HEK293 (cell line): ENCODE measurements at regions not wholly inside any gene's neighbourhood (a gene's known extent, or its start where the extent isn't known, plus 50 kb on each side); places are given as distances from the start of the nearest gene placed in this dataset.

ENCODE experiments used
- ZBTB8A ChIP-seq: fragments of 450-650 bp; formaldehyde crosslinking; IDR thresholded peaks from 2 replicates; pipeline ENCODE4 v1.5.1; 2016; ENCODE audit warnings: missing biosample characterization, missing genetic modification characterization
- ZNF132 ChIP-seq: fragments of 450-650 bp; formaldehyde crosslinking; IDR thresholded peaks from 2 replicates; pipeline ENCODE4 v1.5.1; 2017; ENCODE audit warnings: missing biosample characterization, missing genetic modification characterization, borderline replicate concordance
- ZNF24 ChIP-seq: fragments of 450-650 bp; formaldehyde crosslinking; IDR thresholded peaks from 2 replicates; pipeline ENCODE4 v1.5.1; 2016; ENCODE audit warnings: missing biosample characterization, missing genetic modification characterization
- ZNF324 ChIP-seq: fragments of 450-650 bp; formaldehyde crosslinking; IDR thresholded peaks from 2 replicates; pipeline ENCODE4 v1.5.1; 2016; ENCODE audit warnings: missing biosample characterization, missing genetic modification characterization
- TF ChIP-seq, protein P1 (sequence below): fragments of 450-650 bp; formaldehyde crosslinking; IDR thresholded peaks from 2 replicates; pipeline ENCODE4 v1.5.1; 2017; ENCODE audit warnings: missing biosample characterization, mild to moderate bottlenecking, missing genetic modification characterization, moderate library complexity
- TF ChIP-seq, protein P2 (sequence below): fragments of 450-650 bp; formaldehyde crosslinking; IDR thresholded peaks from 2 replicates; pipeline ENCODE4 v1.5.1; 2016; ENCODE audit warnings: missing biosample characterization, missing genetic modification characterization, borderline replicate concordance
- TF ChIP-seq, protein P3 (sequence below): fragments of 450-650 bp; formaldehyde crosslinking; IDR thresholded peaks from 2 replicates; pipeline ENCODE4 v1.5.1; 2016; ENCODE audit warnings: missing biosample characterization, missing genetic modification characterization

DNA sequence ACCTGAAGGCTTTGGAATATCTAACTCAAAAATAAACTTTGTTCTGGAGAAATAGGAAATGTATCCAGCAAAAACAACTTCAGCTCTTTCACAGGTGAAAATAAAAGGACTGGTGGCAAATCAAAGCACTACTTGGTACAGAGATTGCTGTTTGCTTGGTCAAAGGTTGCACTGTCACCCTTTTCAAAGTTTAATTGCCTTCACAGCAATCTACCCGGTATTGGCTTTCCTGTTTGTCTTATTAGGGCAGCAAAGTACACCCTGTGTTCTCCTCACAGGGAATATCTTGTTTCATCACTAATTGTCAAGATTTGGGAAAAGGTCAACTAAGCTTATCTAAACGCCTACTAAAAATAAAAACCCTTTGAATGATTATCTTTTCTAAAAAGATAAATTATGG is 214.1 kb upstream of the ADCY2 start:
- TF ChIP-seq ZNF24 (no peak), ZNF324 (tag by site-specific recombination) (no peak), ZNF132 (no peak), ZBTB8A (tag by site-specific recombination) (no peak)
- TF ChIP-seq, protein P1, sequence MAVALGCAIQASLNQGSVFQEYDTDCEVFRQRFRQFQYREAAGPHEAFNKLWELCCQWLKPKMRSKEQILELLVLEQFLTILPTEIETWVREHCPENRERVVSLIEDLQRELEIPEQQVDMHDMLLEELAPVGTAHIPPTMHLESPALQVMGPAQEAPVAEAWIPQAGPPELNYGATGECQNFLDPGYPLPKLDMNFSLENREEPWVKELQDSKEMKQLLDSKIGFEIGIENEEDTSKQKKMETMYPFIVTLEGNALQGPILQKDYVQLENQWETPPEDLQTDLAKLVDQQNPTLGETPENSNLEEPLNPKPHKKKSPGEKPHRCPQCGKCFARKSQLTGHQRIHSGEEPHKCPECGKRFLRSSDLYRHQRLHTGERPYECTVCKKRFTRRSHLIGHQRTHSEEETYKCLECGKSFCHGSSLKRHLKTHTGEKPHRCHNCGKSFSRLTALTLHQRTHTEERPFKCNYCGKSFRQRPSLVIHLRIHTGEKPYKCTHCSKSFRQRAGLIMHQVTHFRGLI (tag by site-specific recombination), result no peak
- TF ChIP-seq, protein P2, sequence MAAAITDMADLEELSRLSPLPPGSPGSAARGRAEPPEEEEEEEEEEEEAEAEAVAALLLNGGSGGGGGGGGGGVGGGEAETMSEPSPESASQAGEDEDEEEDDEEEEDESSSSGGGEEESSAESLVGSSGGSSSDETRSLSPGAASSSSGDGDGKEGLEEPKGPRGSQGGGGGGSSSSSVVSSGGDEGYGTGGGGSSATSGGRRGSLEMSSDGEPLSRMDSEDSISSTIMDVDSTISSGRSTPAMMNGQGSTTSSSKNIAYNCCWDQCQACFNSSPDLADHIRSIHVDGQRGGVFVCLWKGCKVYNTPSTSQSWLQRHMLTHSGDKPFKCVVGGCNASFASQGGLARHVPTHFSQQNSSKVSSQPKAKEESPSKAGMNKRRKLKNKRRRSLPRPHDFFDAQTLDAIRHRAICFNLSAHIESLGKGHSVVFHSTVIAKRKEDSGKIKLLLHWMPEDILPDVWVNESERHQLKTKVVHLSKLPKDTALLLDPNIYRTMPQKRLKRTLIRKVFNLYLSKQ (tag by site-specific recombination), result no peak
- TF ChIP-seq, protein P3, sequence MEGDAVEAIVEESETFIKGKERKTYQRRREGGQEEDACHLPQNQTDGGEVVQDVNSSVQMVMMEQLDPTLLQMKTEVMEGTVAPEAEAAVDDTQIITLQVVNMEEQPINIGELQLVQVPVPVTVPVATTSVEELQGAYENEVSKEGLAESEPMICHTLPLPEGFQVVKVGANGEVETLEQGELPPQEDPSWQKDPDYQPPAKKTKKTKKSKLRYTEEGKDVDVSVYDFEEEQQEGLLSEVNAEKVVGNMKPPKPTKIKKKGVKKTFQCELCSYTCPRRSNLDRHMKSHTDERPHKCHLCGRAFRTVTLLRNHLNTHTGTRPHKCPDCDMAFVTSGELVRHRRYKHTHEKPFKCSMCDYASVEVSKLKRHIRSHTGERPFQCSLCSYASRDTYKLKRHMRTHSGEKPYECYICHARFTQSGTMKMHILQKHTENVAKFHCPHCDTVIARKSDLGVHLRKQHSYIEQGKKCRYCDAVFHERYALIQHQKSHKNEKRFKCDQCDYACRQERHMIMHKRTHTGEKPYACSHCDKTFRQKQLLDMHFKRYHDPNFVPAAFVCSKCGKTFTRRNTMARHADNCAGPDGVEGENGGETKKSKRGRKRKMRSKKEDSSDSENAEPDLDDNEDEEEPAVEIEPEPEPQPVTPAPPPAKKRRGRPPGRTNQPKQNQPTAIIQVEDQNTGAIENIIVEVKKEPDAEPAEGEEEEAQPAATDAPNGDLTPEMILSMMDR (tag by site-specific recombination), result no peak
